SIG-M5 (cell line): ENCODE measurements at regions not wholly inside any gene's neighbourhood (a gene's known extent, or its start where the extent isn't known, plus 50 kb on each side); places are given as distances from the start of the nearest gene placed in this dataset.

ENCODE experiments used
- DNase-seq: peaks from one replicate; lab custom pipeline; 2025; lab: John Stamatoyannopoulos, UW

GRCh38 chr20:52820641-52821292 is 151.4 kb upstream of the TSHZ2 start:
- no peak for DNase-seq

GRCh38 chr20:52818491-52818890 is 153.7 kb upstream of the TSHZ2 start:
- DNase-seq = no peak

GRCh38 chr20:52817981-52818380 is 154.2 kb upstream of the TSHZ2 start:
- no peak for DNase-seq

- DNase-seq = no peak
Observed at GRCh38 chr20:52817511-52817910, 154.6 kb upstream of the TSHZ2 start.

GRCh38 chr20:52814371-52814770 is 157.8 kb upstream of the TSHZ2 start:
- no peak for DNase-seq

- DNase-seq = no peak
Observed at GRCh38 chr20:52812231-52812847, 159.8 kb upstream of the TSHZ2 start.

GRCh38 chr20:52809003-52809402 is 163.2 kb upstream of the TSHZ2 start:
- no peak for DNase-seq

GRCh38 chr20:52806918-52807317 is 165.2 kb upstream of the TSHZ2 start:
- no peak for DNase-seq

- DNase-seq = no peak
Observed at GRCh38 chr20:52805843-52806242, 166.3 kb upstream of the TSHZ2 start.

- DNase-seq = no peak
Observed at GRCh38 chr20:52805296-52805571, 166.9 kb upstream of the TSHZ2 start.

GRCh38 chr20:52804497-52805295 is 167.5 kb upstream of the TSHZ2 start:
- no peak for DNase-seq

GRCh38 chr20:52801628-52802006 is 170.5 kb upstream of the TSHZ2 start:
- no peak for DNase-seq

GRCh38 chr20:52800734-52801627 is 171.2 kb upstream of the TSHZ2 start:
- DNase-seq = no peak

- DNase-seq = no peak
Observed at GRCh38 chr20:52799130-52799529, 173.0 kb upstream of the TSHZ2 start.

GRCh38 chr20:52798124-52798523 is 174.0 kb upstream of the TSHZ2 start:
- DNase-seq = no peak

GRCh38 chr20:52794853-52795252 is 177.3 kb upstream of the TSHZ2 start:
- no peak for DNase-seq

GRCh38 chr20:52793339-52793963 is 178.7 kb upstream of the TSHZ2 start:
- DNase-seq = no peak

GRCh38 chr20:52791091-52791490 is 181.1 kb upstream of the TSHZ2 start:
- no peak for DNase-seq

- DNase-seq = no peak
Observed at GRCh38 chr20:52789716-52790115, 182.4 kb upstream of the TSHZ2 start.

- DNase-seq = no peak
Observed at GRCh38 chr20:52787962-52788361, 184.2 kb upstream of the TSHZ2 start.

GRCh38 chr20:52787216-52787615 is 184.9 kb upstream of the TSHZ2 start:
- DNase-seq = no peak

- no peak for DNase-seq
Observed at GRCh38 chr20:52785679-52786078, 186.5 kb upstream of the TSHZ2 start.
